K562 (cell line): ENCODE measurements at regions not wholly inside any gene's neighbourhood (a gene's known extent, or its start where the extent isn't known, plus 50 kb on each side); places are given as distances from the start of the nearest gene placed in this dataset.

Experiments used
- ATAC-seq: fragments of 200-7000 bp; cut with Tn5 transposase; 3 replicates; pipeline ENCODE4 v1.9.1; 2020; ENCODE audit warnings: moderate library complexity
- BruUV-seq: library from RNA; stranded (reverse); fragments of 400-500 nt; replicated peaks from 2 replicates; lab custom pipeline; 2021; lab: Mats Ljungman, UMichigan
- CTCF ChIA-PET: fragments of 300-600 bp; formaldehyde crosslinking; extraction: SDS; loops from one replicate; lab custom pipeline; 2021; ENCODE audit warnings: low intra/inter-chr PET ratio; lab: Yijun Ruan, JAX
- POLR2A ChIA-PET: fragments of 300-600, 350-650 bp; sonication (Branson Sonifier 250); formaldehyde crosslinking; extraction: SDS; loops from one replicate; lab custom pipeline; 2021; ENCODE audit warnings: antibody characterized with exemption, inconsistent platforms; lab: Yijun Ruan, JAX
- DNase-seq, 4 experiments: peaks; one replicate each; pipeline versions ENCODE4 v3.0.0 to v3.0.0-alpha.2; 2011 to 2018; ENCODE audit warnings: low spot score in 3 of 4, mixed read lengths in 3 of 4; ENCODE audit errors: extremely low read depth in 1 of 4
- FAIRE-seq: peaks from 2 replicates; lab custom pipeline; 2011; peaks lifted over from hg19 to GRCh38; lab: Jason Lieb, UNC
- H2AFZ ChIP-seq: 2 replicates; pipeline ENCODE4 v1.6.0; 2011; ENCODE audit warnings: low read depth, low read length, control low read depth, inconsistent platforms
- H3K27ac ChIP-seq: fragments of 200-600 bp; 3 replicates; pipeline ENCODE4 v1.8.0; 2011; ENCODE audit warnings: low read depth, mild to moderate bottlenecking, control low read depth, inconsistent platforms, low read length, moderate library complexity, mixed read lengths; ENCODE audit errors: extremely low read depth
- H3K27me3 ChIP-seq, 2 experiments: fragments of 300-600 bp in 1 of 2; 2 replicates in 1 of 2; 3 replicates in 1 of 2; pipeline versions ENCODE4 v1.6.0 to v1.8.0; 2011; ENCODE audit warnings: inconsistent platforms in 2 of 2, low read length in 2 of 2, mild to moderate bottlenecking in 1 of 2, mixed read lengths in 1 of 2, moderate library complexity in 1 of 2; ENCODE audit not compliant: control insufficient read depth in 2 of 2, insufficient read depth in 2 of 2
- H3K36me3 ChIP-seq: fragments of 300-600 bp; 3 replicates; pipeline ENCODE4 v1.8.0; 2011; ENCODE audit warnings: mild to moderate bottlenecking, low read length, inconsistent platforms; ENCODE audit not compliant: control insufficient read depth, insufficient read depth
- H3K4me1 ChIP-seq, 2 experiments: fragments of 200-600 bp in 1 of 2; replicated peaks in 1 of 2; 2 replicates in 1 of 2; 3 replicates in 1 of 2; pipeline versions ENCODE4 v1.5.1 to v1.8.0; 2011; ENCODE audit warnings: inconsistent platforms in 2 of 2, low read length in 2 of 2, mild to moderate bottlenecking in 1 of 2, mixed read lengths in 1 of 2, moderate library complexity in 1 of 2; ENCODE audit not compliant: control insufficient read depth in 2 of 2, insufficient read depth in 2 of 2
- H3K4me2 ChIP-seq: 2 replicates; pipeline ENCODE4 v1.6.1; 2011; ENCODE audit warnings: low read length, control low read depth, inconsistent platforms, mixed read lengths; ENCODE audit not compliant: insufficient read depth
- H3K4me3 ChIP-seq: fragments of 200-600 bp; sonication (generic), shearing (Covaris generic); 2 replicates; pipeline ENCODE4 v1.5.1; 2016; ENCODE audit warnings: control low read depth, inconsistent platforms
- H3K79me2 ChIP-seq: fragments of 200-600 bp; 3 replicates; pipeline ENCODE4 v1.8.0; 2011; ENCODE audit warnings: low read length, inconsistent platforms; ENCODE audit not compliant: control insufficient read depth, insufficient read depth
- H3K9ac ChIP-seq, 2 experiments: 2 replicates each; pipeline versions ENCODE4 v1.6.0 to v1.6.1; 2011; ENCODE audit warnings: low read depth in 2 of 2, low read length in 2 of 2, control low read depth in 1 of 2, inconsistent platforms in 1 of 2, mild to moderate bottlenecking in 1 of 2, mixed read lengths in 1 of 2; ENCODE audit not compliant: insufficient read depth in 1 of 2
- H3K9me1 ChIP-seq: one replicate; pipeline ENCODE4 v1.6.0; 2011; ENCODE audit warnings: inconsistent platforms, mild to moderate bottlenecking, low read length, moderate library complexity; ENCODE audit not compliant: control insufficient read depth, insufficient read depth
- H3K9me3 ChIP-seq: replicated peaks from 2 replicates; pipeline ENCODE4 v1.5.1; 2011; ENCODE audit warnings: low read depth, low read length, inconsistent platforms; ENCODE audit not compliant: control insufficient read depth, insufficient read depth
- H4K20me1 ChIP-seq: replicated peaks from 2 replicates; pipeline ENCODE4 v1.6.1; 2011; ENCODE audit warnings: low read length, inconsistent platforms, mixed read lengths; ENCODE audit not compliant: control insufficient read depth, insufficient read depth
- EHMT2 ChIP-seq: fragments of 450-650 bp; IDR thresholded peaks from 2 replicates; pipeline ENCODE4 v1.6.1; 2018; ENCODE audit warnings: antibody characterized with exemption
- GTF2A2 ChIP-seq: IDR thresholded peaks from 2 replicates; pipeline ENCODE4 v1.6.1; 2016; ENCODE audit warnings: mild to moderate bottlenecking, missing genetic modification characterization, missing compliant biosample characterization
- KAT7 ChIP-seq: sonication (generic); formaldehyde crosslinking; IDR thresholded peaks from 2 replicates; pipeline ENCODE4 v1.8.0; 2022; ENCODE audit warnings: missing genetic modification reagents, mild to moderate bottlenecking, borderline replicate concordance
- POLR2B ChIP-seq: fragments of 450-650 bp; IDR thresholded peaks from 2 replicates; pipeline ENCODE4 v1.6.1; 2018; ENCODE audit warnings: low read depth; ENCODE audit not compliant: partially characterized antibody
- PYGO2 ChIP-seq: fragments of 450-650 bp; IDR thresholded peaks from 2 replicates; pipeline ENCODE4 v1.6.1; 2016; ENCODE audit warnings: mild to moderate bottlenecking, missing genetic modification characterization, moderate library complexity, missing compliant biosample characterization
- RB1 ChIP-seq: fragments of 450-650 bp; IDR thresholded peaks from 2 replicates; pipeline ENCODE4 v1.6.1; 2017; ENCODE audit warnings: low read depth, mild to moderate bottlenecking
- RBM25 ChIP-seq: fragments of 200-400 bp; formaldehyde crosslinking; IDR thresholded peaks from 2 replicates; pipeline ENCODE4 v1.6.1; 2018; ENCODE audit warnings: low read length, low read depth, moderate library complexity; ENCODE audit not compliant: severe bottlenecking
- RFX5 ChIP-seq: IDR thresholded peaks from 2 replicates; pipeline ENCODE4 v1.6.1; 2011; ENCODE audit warnings: low read depth, mild to moderate bottlenecking, improper control_type of control experiment, low read length
- TFAM ChIP-seq: fragments of 250-450 bp; sonication (Bioruptor Pico); conservative IDR thresholded peaks from 2 replicates; pipeline ENCODE4 v1.5.0; 2021; ENCODE audit warnings: mild to moderate bottlenecking, moderate library complexity
- ZKSCAN8 ChIP-seq: fragments of 200-800 bp; sonication (Bioruptor generic); IDR thresholded peaks from 2 replicates; pipeline ENCODE4 v1.6.1; 2016; ENCODE audit warnings: missing genetic modification characterization, missing compliant biosample characterization
- ZNF143 ChIP-seq: sonication (generic); formaldehyde crosslinking; IDR thresholded peaks from 2 replicates; pipeline ENCODE4 v1.9.0; 2022; ENCODE audit warnings: mild to moderate bottlenecking, missing genetic modification reagents
- ZNF212 ChIP-seq: fragments of 450-650 bp; formaldehyde crosslinking; IDR thresholded peaks from 2 replicates; pipeline ENCODE4 v1.4.0; 2020; ENCODE audit warnings: mild to moderate bottlenecking
- WGBS: fragments of 100-300 bp; shearing (Covaris generic); methylation state at CpG from one replicate; pipeline ENCODE4 v1.1.6; 2016; ENCODE audit warnings: low coverage, mixed read lengths; ENCODE audit not compliant: insufficient coverage; ENCODE audit errors: missing lambda C conversion rate; 5-methylcytosine and 5-hydroxymethylcytosine counted together
- in situ Hi-C: fragments of 300-500 bp; cut with MboI; formaldehyde crosslinking; loops from 4 replicates; pipeline ENCODE4 v1.15.0; 2018; ENCODE audit warnings: inconsistent platforms, mixed read lengths
- intact Hi-C: fragments of 100-400 bp; cut with micrococcal nuclease; formaldehyde crosslinking; loops from 2 replicates; pipeline ENCODE4 v1.14.2; 2022
- TF ChIP-seq, protein P1 (sequence below): fragments of 250-450 bp; sonication (Bioruptor Pico); IDR thresholded peaks from 2 replicates; pipeline ENCODE4 v1.8.0; 2021; ENCODE audit warnings: borderline replicate concordance, mild to moderate bottlenecking, moderate library complexity; ENCODE audit not compliant: poor library complexity, severe bottlenecking

DNA sequence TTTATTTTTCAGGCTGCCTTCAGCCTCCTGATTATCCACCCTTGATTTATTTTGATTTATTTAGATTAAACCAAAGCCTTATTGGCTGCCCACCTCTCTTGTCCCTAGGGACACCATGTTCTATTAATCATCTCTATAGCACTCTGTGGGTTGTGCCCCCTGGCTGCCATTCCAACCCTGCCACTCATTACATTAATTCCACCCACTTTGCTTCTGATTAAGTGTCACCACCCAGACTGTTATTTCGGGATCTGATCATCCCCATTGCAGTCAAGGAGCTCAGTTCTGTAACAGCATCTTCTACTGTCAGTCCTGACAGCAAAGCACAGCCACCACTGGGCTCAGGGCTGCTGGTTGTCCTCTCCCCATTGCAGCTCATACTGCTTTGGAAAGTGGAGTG, 175.1 kb upstream of the DDX18 start:
- TF ChIP-seq POLR2B (no peak), RBM25 (no peak), GTF2A2 (tag) (no peak), KAT7 (no peak), EHMT2 (no peak), ZKSCAN8 (no peak), TFAM (CRISPR knock-in tag) (no peak), ZNF143 (CRISPR knock-in tag) (no peak), RB1 (no peak), ZNF212 (CRISPR knock-in tag) (no peak), PYGO2 (tag) (no peak), RFX5 (no peak)
- TF ChIP-seq, protein P1, sequence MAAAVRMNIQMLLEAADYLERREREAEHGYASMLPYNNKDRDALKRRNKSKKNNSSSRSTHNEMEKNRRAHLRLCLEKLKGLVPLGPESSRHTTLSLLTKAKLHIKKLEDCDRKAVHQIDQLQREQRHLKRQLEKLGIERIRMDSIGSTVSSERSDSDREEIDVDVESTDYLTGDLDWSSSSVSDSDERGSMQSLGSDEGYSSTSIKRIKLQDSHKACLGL (CRISPR knock-in tag): no peak
- no peaks in the 10 kb centered on the region for H3K79me2 ChIP-seq
- H3K4me1 ChIP-seq: no peaks in the 10 kb centered on the region
- H3K27me3 ChIP-seq: no peaks in the 10 kb centered on the region
- ChIA-PET CTCF (no interaction called here), POLR2A (no interaction called here)
- intact Hi-C loops (no loop called here), in situ Hi-C loops (no loop called here)
- H3K9me3 ChIP-seq: no peaks in the 10 kb centered on the region
- no peaks in the 10 kb centered on the region for H3K36me3 ChIP-seq
- no peaks in the 10 kb centered on the region for H3K9me1 ChIP-seq
- no peak overlapping the region for H3K27ac ChIP-seq
- no TSS peak for BruUV-seq
- FAIRE-seq (no peak), DNase-seq (no peak), ATAC-seq (no peak)
- no peak overlapping the region for H3K4me2 ChIP-seq
- H4K20me1 ChIP-seq: no peaks in the 10 kb centered on the region
- no peak overlapping the region for H2AFZ ChIP-seq
- WGBS: 0% methylated on average over 1 of the region's 1 CpG
- H3K9ac ChIP-seq: no peak overlapping the region
- no peak overlapping the region for H3K4me3 ChIP-seq
